Activated T-cell treated with anti-CD3 and anti-CD28 coated beads, Interleukin-2, amount 50 U/mL, for 72 hours (primary cell): ENCODE measurements at regions not wholly inside any gene's neighbourhood (a gene's known extent, or its start where the extent isn't known, plus 50 kb on each side); places are given as distances from the start of the nearest gene placed in this dataset.

Experiments
- ATAC-seq, 2 donors: fragments of 150-1000 bp; cut with Tn5 transposase; replicated peaks in 1 of 2; 2 replicates each; pipeline ENCODE4 v1.10.0; 2021; ENCODE audit warnings: moderate library complexity in 2 of 2, mild to moderate bottlenecking in 1 of 2
- DNase-seq, 2 donors: peaks; one replicate each; pipeline ENCODE4 v3.0.0; 2021 to 2022; ENCODE audit warnings: mixed read lengths in 1 of 2
- H3K27ac Mint-ChIP-seq: one replicate; pipeline ENCODE4 v1.8.0; 2022; ENCODE audit warnings: mild to moderate bottlenecking, moderate library complexity, mixed read lengths
- H3K27me3 Mint-ChIP-seq: one replicate; pipeline ENCODE4 v1.8.0; 2022; ENCODE audit warnings: low read depth, mixed read lengths
- H3K36me3 Mint-ChIP-seq, 2 donors: one replicate each; pipeline ENCODE4 v1.8.0; 2022; ENCODE audit warnings: mixed read lengths in 2 of 2, mild to moderate bottlenecking in 1 of 2; ENCODE audit not compliant: insufficient read depth in 2 of 2
- H3K4me1 Mint-ChIP-seq: one replicate; pipeline ENCODE4 v1.8.0; 2022; ENCODE audit warnings: low read depth, mixed read lengths
- H3K4me3 Mint-ChIP-seq, 2 donors: one replicate each; pipeline ENCODE4 v1.8.0; 2022; ENCODE audit warnings: mild to moderate bottlenecking in 2 of 2, mixed read lengths in 2 of 2, moderate library complexity in 2 of 2
- H3K9me3 Mint-ChIP-seq, 2 donors: one replicate each; pipeline ENCODE4 v1.8.0; 2022; ENCODE audit warnings: mixed read lengths in 2 of 2

GRCh38 chr7:156590212-156590611 lies 50.4 kb upstream of the RNF32 start:
- Mint-ChIP-seq H3K27me3 (peaks cover 6% of the 10 kb centered on the region), H3K4me3 (no peak overlapping the region), H3K9me3 (peaks cover 7 to 8% of the 10 kb centered on the region in 2 donors), H3K27ac (no peak overlapping the region), H3K36me3 (peaks cover 2 to 4% of the 10 kb centered on the region in 2 donors), H3K4me1 (no peaks in the 10 kb centered on the region)
- no peak for ATAC-seq
- DNase-seq: no peak

- H3K36me3 Mint-ChIP-seq: peaks cover 2 to 4% of the 10 kb centered on the region in 2 donors
- H3K27ac Mint-ChIP-seq: no peak overlapping the region
- H3K27me3 Mint-ChIP-seq: peaks cover 6% of the 10 kb centered on the region
- ATAC-seq: no peak
- H3K4me3 Mint-ChIP-seq: no peak overlapping the region
- peaks cover 7 to 8% of the 10 kb centered on the region in 2 donors for H3K9me3 Mint-ChIP-seq
- DNase-seq: no peak
- no peaks in the 10 kb centered on the region for H3K4me1 Mint-ChIP-seq
These were observed 50.8 kb upstream of the RNF32 start for GRCh38 chr7:156589808-156590207.

DNA sequence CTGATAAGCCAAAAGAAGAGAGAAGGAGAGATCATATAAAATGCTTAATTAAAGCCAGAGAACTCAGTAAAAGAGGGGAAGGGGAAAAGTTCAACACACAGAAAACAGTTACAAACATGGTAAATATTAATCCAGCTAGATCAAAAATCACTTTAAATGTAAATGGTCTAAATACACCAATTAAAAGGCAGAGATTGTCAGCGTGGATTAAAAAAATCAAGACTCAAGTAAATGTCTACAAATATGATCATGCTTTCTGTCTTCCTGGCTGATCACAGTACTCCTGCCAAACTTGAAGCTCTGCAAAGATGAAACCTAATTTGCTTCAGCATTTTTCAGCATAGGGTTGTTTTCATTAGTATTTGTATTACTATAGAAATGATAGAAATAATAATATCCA lies 54.6 kb upstream of the RNF32 start:
- H3K36me3 Mint-ChIP-seq: peaks cover 0 to 4% of the 10 kb centered on the region in 2 donors
- no peak for DNase-seq
- H3K4me1 Mint-ChIP-seq: no peaks in the 10 kb centered on the region
- H3K4me3 Mint-ChIP-seq: no peak overlapping the region
- H3K9me3 Mint-ChIP-seq: peaks cover 3 to 4% of the 10 kb centered on the region in 2 donors
- no peak overlapping the region for H3K27ac Mint-ChIP-seq
- no peak for ATAC-seq
- H3K27me3 Mint-ChIP-seq: peaks cover 6% of the 10 kb centered on the region

DNA sequence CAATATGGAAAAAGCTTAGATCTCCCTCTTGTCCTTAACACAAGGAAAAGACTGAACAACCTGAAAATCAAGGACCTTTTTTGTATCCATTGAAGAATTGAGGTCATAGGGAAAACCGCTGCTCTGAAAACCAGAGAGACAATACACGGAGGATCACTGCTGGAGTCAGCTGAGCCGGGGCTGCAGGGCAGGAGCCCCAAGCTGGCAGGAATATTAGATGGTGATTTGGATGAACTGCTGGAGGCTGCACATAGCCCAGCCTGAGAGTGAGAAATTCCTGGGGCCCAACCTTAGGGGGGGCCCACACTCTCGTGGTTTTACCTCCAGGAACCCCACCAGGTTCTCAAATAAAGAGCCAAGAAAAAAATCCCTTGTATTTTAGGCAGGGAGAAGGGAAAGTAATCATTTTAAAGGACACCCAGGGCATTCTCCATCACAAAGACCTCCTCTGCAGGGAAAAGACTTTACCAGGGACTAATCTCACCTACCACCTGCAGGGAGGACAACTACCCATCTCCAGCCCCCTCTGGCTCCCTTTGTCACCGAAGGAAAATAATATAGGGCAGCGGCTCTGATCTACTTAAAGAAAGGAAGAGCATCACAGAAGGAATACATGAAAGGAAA lies 55.4 kb upstream of the RNF32 start:
- ATAC-seq (no peak), DNase-seq (no peak)
- peaks cover 0 to 4% of the 10 kb centered on the region in 2 donors for H3K36me3 Mint-ChIP-seq
- H3K27me3 Mint-ChIP-seq: peaks cover 6% of the 10 kb centered on the region
- H3K27ac Mint-ChIP-seq: no peak overlapping the region
- no peak overlapping the region for H3K4me3 Mint-ChIP-seq
- H3K4me1 Mint-ChIP-seq: no peaks in the 10 kb centered on the region
- peaks cover 3 to 4% of the 10 kb centered on the region in 2 donors for H3K9me3 Mint-ChIP-seq

- DNase-seq (no peak), ATAC-seq (no peak)
- H3K9me3 Mint-ChIP-seq: peaks cover 3 to 4% of the 10 kb centered on the region in 2 donors
- no peaks in the 10 kb centered on the region for H3K4me1 Mint-ChIP-seq
- no peak overlapping the region for H3K27ac Mint-ChIP-seq
- H3K36me3 Mint-ChIP-seq: peaks cover 0 to 4% of the 10 kb centered on the region in 2 donors
- H3K27me3 Mint-ChIP-seq: peaks cover 10% of the 10 kb centered on the region
- no peak overlapping the region for H3K4me3 Mint-ChIP-seq
These were observed 57.9 kb upstream of the RNF32 start for GRCh38 chr7:156582591-156583123.

DNA sequence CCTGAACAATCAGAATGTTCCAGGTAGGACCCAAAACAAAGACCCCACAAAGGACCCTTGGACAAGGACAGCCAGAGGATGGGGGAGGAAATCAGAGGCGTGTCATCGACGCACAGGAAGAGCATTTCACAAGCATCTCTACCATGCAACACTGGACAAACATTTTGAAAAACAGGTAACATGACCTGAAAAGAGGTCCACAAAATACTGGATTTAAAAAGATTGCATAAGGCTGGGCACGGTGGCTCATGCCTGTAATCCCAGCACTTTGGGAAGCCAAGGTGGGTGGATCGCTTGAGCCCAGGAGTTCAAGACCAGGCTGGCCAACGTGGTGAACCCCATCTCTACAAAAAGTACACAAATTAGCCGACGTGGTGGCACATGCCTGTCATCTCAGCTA lies 60.5 kb upstream of the RNF32 start:
- H3K27me3 Mint-ChIP-seq: peaks cover 15% of the 10 kb centered on the region
- H3K27ac Mint-ChIP-seq: no peak overlapping the region
- DNase-seq (no peak), ATAC-seq (no peak)
- no peak overlapping the region for H3K4me3 Mint-ChIP-seq
- no peaks in the 10 kb centered on the region for H3K4me1 Mint-ChIP-seq
- H3K36me3 Mint-ChIP-seq: no peaks in the 10 kb centered on the region
- no peaks in the 10 kb centered on the region for H3K9me3 Mint-ChIP-seq

DNA sequence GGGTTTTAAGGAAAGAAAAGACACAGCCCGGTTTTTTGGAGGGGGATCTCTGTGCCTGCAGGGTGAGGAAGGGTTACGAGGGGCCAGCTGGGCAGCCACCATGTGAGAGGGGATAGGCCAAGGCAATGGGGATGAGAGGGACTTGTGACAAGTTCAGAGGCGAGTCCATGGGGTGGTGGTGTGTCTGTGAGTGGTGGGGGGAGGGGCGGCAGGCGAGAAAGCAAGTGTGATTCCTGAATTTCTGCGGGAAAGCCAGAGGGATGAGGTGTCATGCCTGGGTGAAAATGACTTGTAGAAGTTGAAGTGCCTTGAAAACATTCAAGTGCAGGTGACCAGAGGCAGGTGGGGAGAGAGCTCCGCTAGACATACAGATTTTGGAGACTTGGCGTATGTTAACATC lies 61.0 kb upstream of the RNF32 start:
- ATAC-seq (no peak), DNase-seq (no peak)
- Mint-ChIP-seq H3K4me1 (no peaks in the 10 kb centered on the region), H3K36me3 (no peaks in the 10 kb centered on the region), H3K27me3 (peaks cover 15% of the 10 kb centered on the region), H3K9me3 (no peaks in the 10 kb centered on the region), H3K4me3 (no peak overlapping the region), H3K27ac (no peak overlapping the region)

- DNase-seq (no peak), ATAC-seq (no peak)
- no peaks in the 10 kb centered on the region for H3K4me1 Mint-ChIP-seq
- no peaks in the 10 kb centered on the region for H3K9me3 Mint-ChIP-seq
- no peaks in the 10 kb centered on the region for H3K36me3 Mint-ChIP-seq
- H3K4me3 Mint-ChIP-seq: no peak overlapping the region
- H3K27me3 Mint-ChIP-seq: peaks cover 15% of the 10 kb centered on the region
- H3K27ac Mint-ChIP-seq: no peak overlapping the region
These were observed 61.6 kb upstream of the RNF32 start for GRCh38 chr7:156578978-156579430.

- Mint-ChIP-seq H3K4me3 (no peak overlapping the region), H3K9me3 (no peaks in the 10 kb centered on the region), H3K4me1 (no peaks in the 10 kb centered on the region), H3K36me3 (no peaks in the 10 kb centered on the region), H3K27me3 (peaks cover 16% of the 10 kb centered on the region), H3K27ac (no peak overlapping the region)
- ATAC-seq: no peak
- DNase-seq: no peak
These were observed 62.0 kb upstream of the RNF32 start for GRCh38 chr7:156578578-156578940.

DNA sequence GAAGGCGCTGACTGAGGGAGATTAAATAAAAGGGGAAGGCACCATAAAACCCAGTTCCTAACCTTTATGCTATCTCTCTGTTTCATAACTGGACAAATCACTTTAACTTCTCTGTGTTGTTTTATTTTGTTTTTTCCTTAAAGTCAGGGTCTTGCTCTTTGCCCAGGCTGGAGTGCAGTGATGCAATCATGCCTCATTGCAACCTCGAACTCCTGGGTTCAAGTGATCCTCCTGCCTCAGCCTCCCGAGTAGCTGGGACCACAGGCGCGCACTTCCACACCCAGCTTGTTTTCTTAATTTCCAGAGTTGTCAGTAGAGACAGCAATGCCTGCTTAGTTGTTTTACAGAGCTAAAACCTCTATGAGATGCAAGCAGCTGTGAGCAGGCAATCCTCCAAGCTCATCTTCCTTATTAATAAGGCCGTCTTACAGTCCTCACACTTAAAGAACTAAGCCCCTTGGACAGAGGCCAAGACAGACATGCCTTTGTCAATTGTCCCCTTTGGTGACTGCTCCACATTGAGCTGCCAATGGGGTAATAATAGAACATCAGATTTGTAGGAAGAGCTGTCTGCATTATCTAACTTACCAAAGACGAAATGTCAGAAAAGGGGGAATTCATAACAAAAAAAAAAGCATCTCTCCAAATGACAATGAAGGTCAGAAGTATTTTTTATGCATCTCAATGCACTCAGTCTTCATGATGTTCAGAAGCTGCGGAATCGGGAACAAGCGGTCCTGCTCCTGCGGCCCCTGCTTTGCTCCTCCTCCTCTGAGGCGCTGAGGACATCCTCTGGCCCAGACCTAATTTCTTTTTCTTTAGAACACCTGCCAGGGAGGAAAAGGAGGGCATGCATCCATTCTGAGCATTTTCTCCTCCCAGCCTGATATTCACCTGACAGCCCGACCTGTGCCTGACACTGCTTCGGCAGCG lies 62.7 kb upstream of the RNF32 start:
- no peak overlapping the region for H3K4me3 Mint-ChIP-seq
- H3K4me1 Mint-ChIP-seq: no peaks in the 10 kb centered on the region
- no peak for DNase-seq
- H3K9me3 Mint-ChIP-seq: no peaks in the 10 kb centered on the region
- H3K27ac Mint-ChIP-seq: no peak overlapping the region
- peaks cover 23% of the 10 kb centered on the region for H3K27me3 Mint-ChIP-seq
- no peak for ATAC-seq
- peaks cover 0 to 1% of the 10 kb centered on the region in 2 donors for H3K36me3 Mint-ChIP-seq

- Mint-ChIP-seq H3K36me3 (peaks cover 0 to 1% of the 10 kb centered on the region in 2 donors), H3K27ac (no peak overlapping the region), H3K4me1 (no peaks in the 10 kb centered on the region), H3K9me3 (no peaks in the 10 kb centered on the region), H3K4me3 (no peak overlapping the region), H3K27me3 (peaks cover 27% of the 10 kb centered on the region)
- DNase-seq (no peak), ATAC-seq (no peak)
These were observed 64.1 kb upstream of the RNF32 start for GRCh38 chr7:156576216-156577058.

DNA sequence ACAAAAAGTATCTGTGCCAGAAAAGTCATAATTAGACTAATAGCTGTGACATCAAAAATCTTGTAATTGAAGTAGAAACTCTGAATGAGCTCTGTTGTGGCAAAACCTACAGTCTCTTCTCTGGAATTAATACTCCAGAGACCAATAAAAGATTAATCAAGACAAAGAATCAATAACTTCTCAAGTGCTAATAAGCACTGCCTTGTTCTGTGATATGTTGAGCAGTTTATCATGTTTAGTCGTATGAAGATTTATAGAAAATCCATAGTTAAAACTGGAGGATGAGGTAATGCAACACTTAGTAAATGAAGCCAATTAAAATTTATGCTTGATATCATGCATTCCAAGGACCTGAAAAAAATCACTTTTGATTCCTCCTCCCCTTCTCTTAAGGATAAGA lies 72.3 kb upstream of the RNF32 start:
- H3K27me3 Mint-ChIP-seq: peaks cover 12% of the 10 kb centered on the region
- peaks cover 8 to 10% of the 10 kb centered on the region in 2 donors for H3K9me3 Mint-ChIP-seq
- ATAC-seq (no peak), DNase-seq (no peak)
- no peak overlapping the region for H3K27ac Mint-ChIP-seq
- no peak overlapping the region for H3K4me3 Mint-ChIP-seq
- no peaks in the 10 kb centered on the region for H3K4me1 Mint-ChIP-seq
- H3K36me3 Mint-ChIP-seq: peaks cover 3% of the 10 kb centered on the region in 2 donors
